Cardiac fibroblast (primary cell): ENCODE measurements at regions not wholly inside any gene's neighbourhood (a gene's known extent, or its start where the extent isn't known, plus 50 kb on each side); places are given as distances from the start of the nearest gene placed in this dataset.

Experiments
- DNase-seq, 2 donors: peaks; one replicate each; pipeline versions ENCODE4 v3.0.0 to v3.0.0-alpha.2; 2010; ENCODE audit warnings: low read depth in 2 of 2
- H3K4me3 ChIP-seq, 2 donors: replicated peaks in 1 of 2; 1 replicate in 1 of 2; 2 replicates in 1 of 2; pipeline ENCODE4 v1.5.1; 2011; ENCODE audit warnings: low read depth in 2 of 2, low read length in 2 of 2, mild to moderate bottlenecking in 2 of 2, moderate library complexity in 1 of 2
- TF ChIP-seq, protein P1 (sequence below): IDR thresholded peaks from one replicate; pipeline ENCODE4 v1.5.1; 2011; ENCODE audit warnings: low read depth, mild to moderate bottlenecking, low read length, inconsistent platforms

GRCh38 chr17:71628306-71628705 lies 492.5 kb upstream of the SOX9 start:
- H3K4me3 ChIP-seq = no peak overlapping the region
- TF ChIP-seq, protein P1, sequence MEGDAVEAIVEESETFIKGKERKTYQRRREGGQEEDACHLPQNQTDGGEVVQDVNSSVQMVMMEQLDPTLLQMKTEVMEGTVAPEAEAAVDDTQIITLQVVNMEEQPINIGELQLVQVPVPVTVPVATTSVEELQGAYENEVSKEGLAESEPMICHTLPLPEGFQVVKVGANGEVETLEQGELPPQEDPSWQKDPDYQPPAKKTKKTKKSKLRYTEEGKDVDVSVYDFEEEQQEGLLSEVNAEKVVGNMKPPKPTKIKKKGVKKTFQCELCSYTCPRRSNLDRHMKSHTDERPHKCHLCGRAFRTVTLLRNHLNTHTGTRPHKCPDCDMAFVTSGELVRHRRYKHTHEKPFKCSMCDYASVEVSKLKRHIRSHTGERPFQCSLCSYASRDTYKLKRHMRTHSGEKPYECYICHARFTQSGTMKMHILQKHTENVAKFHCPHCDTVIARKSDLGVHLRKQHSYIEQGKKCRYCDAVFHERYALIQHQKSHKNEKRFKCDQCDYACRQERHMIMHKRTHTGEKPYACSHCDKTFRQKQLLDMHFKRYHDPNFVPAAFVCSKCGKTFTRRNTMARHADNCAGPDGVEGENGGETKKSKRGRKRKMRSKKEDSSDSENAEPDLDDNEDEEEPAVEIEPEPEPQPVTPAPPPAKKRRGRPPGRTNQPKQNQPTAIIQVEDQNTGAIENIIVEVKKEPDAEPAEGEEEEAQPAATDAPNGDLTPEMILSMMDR = no peak
- DNase-seq = peak in 1 of 2 donors; percentile 8

DNA sequence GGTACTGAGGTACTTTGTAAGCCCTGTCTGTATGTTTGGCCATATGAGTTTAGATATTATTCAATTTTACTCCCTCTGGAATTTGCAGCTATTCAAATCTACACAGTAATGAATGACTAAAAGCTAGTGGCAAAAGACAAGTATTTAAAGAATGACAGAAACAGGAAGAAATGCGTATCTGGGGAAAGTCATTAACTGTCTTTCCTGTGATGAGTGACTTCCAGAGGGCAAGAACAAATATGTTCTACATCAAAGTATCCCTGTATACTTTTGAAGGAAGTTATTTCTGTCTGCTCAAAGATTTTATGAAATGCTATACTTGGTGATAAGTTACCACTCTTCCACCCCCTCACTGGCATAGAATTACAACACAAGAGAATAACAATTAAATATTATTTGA lies 489.3 kb upstream of the SOX9 start:
- TF ChIP-seq, protein P1 = no peak
- no peak overlapping the region for H3K4me3 ChIP-seq
- peak; percentile 26 to 67 for DNase-seq

- DNase-seq = peak; percentile 5 to 63
- TF ChIP-seq, protein P1 = no peak
- H3K4me3 ChIP-seq = no peak overlapping the region
These were observed 488.5 kb upstream of the SOX9 start for GRCh38 chr17:71632328-71632727.

DNA sequence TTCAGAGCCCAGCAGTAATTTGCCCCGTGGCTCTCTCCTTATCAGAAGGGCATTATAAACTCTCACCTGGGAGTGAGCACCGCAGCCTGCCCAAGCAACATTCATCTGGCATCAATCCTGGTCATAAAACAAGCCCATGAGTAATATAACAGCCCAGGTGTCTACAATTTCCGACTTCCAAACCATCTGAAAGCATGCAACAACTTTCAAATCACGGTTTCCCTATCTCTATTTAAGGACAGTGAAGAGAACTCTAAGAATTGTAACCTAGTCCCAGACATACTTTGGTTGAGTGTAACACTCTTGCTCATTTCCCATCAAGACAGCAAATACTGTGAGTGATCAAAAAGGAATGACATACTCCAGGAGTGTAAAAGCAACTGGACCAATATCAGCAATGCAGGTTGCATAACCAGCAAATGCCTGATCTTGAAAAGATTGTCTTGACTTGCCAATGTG lies 487.4 kb upstream of the SOX9 start:
- H3K4me3 ChIP-seq = no peak overlapping the region
- TF ChIP-seq, protein P1 = no peak
- DNase-seq = peak; percentile 25 to 91

DNA sequence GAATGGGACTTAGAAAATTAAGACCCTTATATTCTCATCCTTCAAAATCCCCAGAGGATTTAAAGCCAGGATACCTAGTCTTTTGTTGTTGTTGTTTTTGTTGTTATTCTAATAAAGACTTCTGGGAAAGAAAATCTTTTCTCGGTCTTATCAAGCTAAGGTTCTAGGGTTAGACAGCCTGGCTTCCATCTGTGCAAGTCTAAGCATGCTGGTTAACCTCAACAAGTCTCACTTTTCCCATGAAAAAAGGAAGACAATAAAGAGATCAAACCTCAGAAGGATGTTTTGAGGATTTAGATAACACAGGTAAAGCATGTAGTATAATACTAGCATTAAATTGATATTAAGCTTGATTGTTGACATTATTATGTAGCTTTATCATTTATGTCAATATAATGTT lies 486.4 kb upstream of the SOX9 start:
- no peak overlapping the region for H3K4me3 ChIP-seq
- DNase-seq = no peak
- TF ChIP-seq, protein P1 = no peak

GRCh38 chr17:71635187-71635586 lies 485.6 kb upstream of the SOX9 start:
- TF ChIP-seq, protein P1 = no peak
- no peak for DNase-seq
- no peak overlapping the region for H3K4me3 ChIP-seq

GRCh38 chr17:71636644-71637043 lies 484.2 kb upstream of the SOX9 start:
- no peak overlapping the region for H3K4me3 ChIP-seq
- DNase-seq = no peak
- TF ChIP-seq, protein P1 = no peak
